Mesendoderm (in vitro differentiated cells): ENCODE measurements at regions not wholly inside any gene's neighbourhood (a gene's known extent, or its start where the extent isn't known, plus 50 kb on each side); places are given as distances from the start of the nearest gene placed in this dataset.

Source experiments
- DNase-seq: peaks from one replicate; pipeline ENCODE4 v3.0.0; 2013
- H2AK5ac ChIP-seq: 2 replicates; pipeline ENCODE4 v1.6.1; 2013; ENCODE audit warnings: low read length, inconsistent platforms
- H2BK120ac ChIP-seq: 2 replicates; pipeline ENCODE4 v1.6.1; 2013; ENCODE audit warnings: low read depth, mild to moderate bottlenecking, low read length, moderate library complexity, mixed read lengths
- H2BK15ac ChIP-seq: replicated peaks from 2 replicates; pipeline ENCODE4 v1.6.1; 2013; ENCODE audit warnings: low read depth, mild to moderate bottlenecking, moderate library complexity
- H2BK5ac ChIP-seq: 2 replicates; pipeline ENCODE4 v1.6.1; 2013; ENCODE audit warnings: low read length, inconsistent platforms
- H3K18ac ChIP-seq: 2 replicates; pipeline ENCODE4 v1.6.1; 2013; ENCODE audit warnings: mild to moderate bottlenecking, low read length, mixed read lengths
- H3K23ac ChIP-seq: one replicate; pipeline ENCODE4 v1.6.1; 2013; ENCODE audit warnings: low read length
- H3K27ac ChIP-seq: 2 replicates; pipeline ENCODE4 v1.5.1; 2013; ENCODE audit warnings: low read depth, mild to moderate bottlenecking, inconsistent platforms, low read length, moderate library complexity
- H3K27me3 ChIP-seq: 2 replicates; pipeline ENCODE4 v1.6.1; 2013; ENCODE audit warnings: low read length, control low read depth, mild to moderate bottlenecking, inconsistent platforms; ENCODE audit not compliant: insufficient read depth, poor library complexity
- H3K36me3 ChIP-seq: 2 replicates; pipeline ENCODE4 v1.6.1; 2013; ENCODE audit warnings: low read length, inconsistent platforms; ENCODE audit not compliant: control insufficient read depth, insufficient read depth
- H3K4ac ChIP-seq: one replicate; pipeline ENCODE4 v1.6.1; 2013; ENCODE audit warnings: low read depth, mild to moderate bottlenecking, low read length, moderate library complexity
- H3K4me1 ChIP-seq: 2 replicates; pipeline ENCODE4 v1.6.1; 2013; ENCODE audit warnings: low read depth, low read length, inconsistent platforms; ENCODE audit not compliant: control insufficient read depth
- H3K4me2 ChIP-seq: 2 replicates; pipeline ENCODE4 v1.6.1; 2013; ENCODE audit warnings: low read length
- H3K4me3 ChIP-seq: 2 replicates; pipeline ENCODE4 v1.5.1; 2013; ENCODE audit warnings: mild to moderate bottlenecking, low read length
- H3K56ac ChIP-seq: one replicate; pipeline ENCODE4 v1.6.1; 2013; ENCODE audit warnings: low read length
- H3K79me1 ChIP-seq: 2 replicates; pipeline ENCODE4 v1.6.1; 2013; ENCODE audit warnings: low read length, inconsistent platforms
- H3K79me2 ChIP-seq: 2 replicates; pipeline ENCODE4 v1.6.1; 2013; ENCODE audit warnings: mild to moderate bottlenecking, low read length; ENCODE audit not compliant: control insufficient read depth, insufficient read depth
- H3K9ac ChIP-seq: 2 replicates; pipeline ENCODE4 v1.6.1; 2013; ENCODE audit warnings: low read length, inconsistent platforms
- H4K5ac ChIP-seq: one replicate; pipeline ENCODE4 v1.6.1; 2013; ENCODE audit warnings: low read length
- H4K8ac ChIP-seq: one replicate; pipeline ENCODE4 v1.6.1; 2013; ENCODE audit warnings: low read depth, mild to moderate bottlenecking, control low read depth, low read length, moderate library complexity
- WGBS: extraction: QIAGEN DNeasy Blood & Tissue Kit; methylation state at CpG from one replicate; pipeline ENCODE4 v1.1.7; 2013; ENCODE audit warnings: low lambda C conversion rate, missing lambda C conversion rate; ENCODE audit not compliant: insufficient coverage; ENCODE audit errors: extremely low coverage; 5-methylcytosine and 5-hydroxymethylcytosine counted together

DNA sequence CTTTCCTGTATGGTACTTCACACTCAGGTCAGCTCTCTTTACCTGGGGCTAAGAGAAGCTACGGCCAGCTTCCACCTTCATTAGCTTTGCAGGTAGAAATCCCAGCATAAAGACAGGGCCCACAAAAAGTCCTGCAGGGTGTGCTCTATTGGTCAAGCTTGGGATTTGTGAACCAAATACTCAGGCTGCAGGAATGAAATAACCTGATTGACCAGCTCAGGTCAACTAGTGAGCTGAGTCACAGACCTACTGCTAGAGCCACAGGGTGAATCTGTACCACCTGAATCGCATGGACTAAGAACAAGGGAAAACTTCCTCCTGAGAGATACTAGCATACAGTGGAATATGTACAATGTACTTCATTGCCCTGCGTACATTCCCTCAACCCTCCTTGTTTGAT lies 172.2 kb downstream of the HHIP start:
- Histone ChIP-seq H3K79me2 (no peaks in the 10 kb centered on the region), H3K23ac (no peak overlapping the region), H3K27me3 (no peaks in the 10 kb centered on the region), H2BK5ac (no peak overlapping the region), H3K4ac (no peak overlapping the region), H3K9ac (no peak overlapping the region), H3K79me1 (no peaks in the 10 kb centered on the region), H3K56ac (no peak overlapping the region), H2BK120ac (no peak overlapping the region), H3K4me1 (no peaks in the 10 kb centered on the region), H2BK15ac (no peak overlapping the region), H2AK5ac (no peak overlapping the region), H4K5ac (no peak overlapping the region), H3K18ac (no peak overlapping the region), H3K27ac (no peak overlapping the region), H3K4me2 (no peak overlapping the region), H3K4me3 (no peak overlapping the region), H4K8ac (no peak overlapping the region), H3K36me3 (no peaks in the 10 kb centered on the region)
- WGBS = no CpG with 5 or more reads among the region's 3 CpGs
- DNase-seq = no peak

- no peak for DNase-seq
- H3K27me3 ChIP-seq = no peaks in the 10 kb centered on the region
- no peak overlapping the region for H3K18ac ChIP-seq
- no peak overlapping the region for H3K4me2 ChIP-seq
- no peak overlapping the region for H2BK15ac ChIP-seq
- no peak overlapping the region for H3K23ac ChIP-seq
- no peak overlapping the region for H3K4me3 ChIP-seq
- no peak overlapping the region for H3K4ac ChIP-seq
- no peaks in the 10 kb centered on the region for H3K79me2 ChIP-seq
- H3K56ac ChIP-seq = no peak overlapping the region
- no peak overlapping the region for H2BK5ac ChIP-seq
- H3K79me1 ChIP-seq = no peaks in the 10 kb centered on the region
- no peak overlapping the region for H2BK120ac ChIP-seq
- no peak overlapping the region for H3K27ac ChIP-seq
- no peak overlapping the region for H4K8ac ChIP-seq
- H2AK5ac ChIP-seq = no peak overlapping the region
- WGBS = no CpG with 5 or more reads among the region's 3 CpGs
- H3K9ac ChIP-seq = no peak overlapping the region
- no peaks in the 10 kb centered on the region for H3K4me1 ChIP-seq
- H3K36me3 ChIP-seq = no peaks in the 10 kb centered on the region
- no peak overlapping the region for H4K5ac ChIP-seq
Observed at GRCh38 chr4:144819591-144819990, 173.6 kb downstream of the HHIP start.

- Histone ChIP-seq H2BK15ac (no peak overlapping the region), H3K27me3 (no peaks in the 10 kb centered on the region), H3K4me1 (no peaks in the 10 kb centered on the region), H3K23ac (no peak overlapping the region), H4K5ac (no peak overlapping the region), H4K8ac (no peak overlapping the region), H3K79me1 (no peaks in the 10 kb centered on the region), H3K4me3 (no peak overlapping the region), H3K4ac (no peak overlapping the region), H3K79me2 (no peaks in the 10 kb centered on the region), H3K56ac (no peak overlapping the region), H3K27ac (no peak overlapping the region), H2BK5ac (no peak overlapping the region), H3K4me2 (no peak overlapping the region), H3K36me3 (no peaks in the 10 kb centered on the region), H3K9ac (no peak overlapping the region), H3K18ac (no peak overlapping the region), H2BK120ac (no peak overlapping the region), H2AK5ac (no peak overlapping the region)
- WGBS = no CpG with 5 or more reads among the region's 2 CpGs
- DNase-seq = peak; percentile 5
Observed at GRCh38 chr4:144820011-144820727, 174.2 kb downstream of the HHIP start.

- H2BK5ac ChIP-seq = no peak overlapping the region
- H3K4me2 ChIP-seq = no peak overlapping the region
- H3K27ac ChIP-seq = no peak overlapping the region
Observed at GRCh38 chr4:144820728-144821085, 174.8 kb downstream of the HHIP start.

GRCh38 chr4:144831971-144832370 lies 186.0 kb downstream of the HHIP start:
- H4K5ac ChIP-seq = no peak overlapping the region
- H3K79me2 ChIP-seq = no peaks in the 10 kb centered on the region
- DNase-seq = no peak
- no peak overlapping the region for H3K27ac ChIP-seq
- no peak overlapping the region for H3K18ac ChIP-seq
- H2AK5ac ChIP-seq = no peak overlapping the region
- H3K23ac ChIP-seq = no peak overlapping the region
- H3K4me3 ChIP-seq = no peak overlapping the region
- H3K4me2 ChIP-seq = no peak overlapping the region
- no peak overlapping the region for H4K8ac ChIP-seq
- no peak overlapping the region for H2BK5ac ChIP-seq
- no peaks in the 10 kb centered on the region for H3K79me1 ChIP-seq
- H3K4ac ChIP-seq = no peak overlapping the region
- H3K27me3 ChIP-seq = no peaks in the 10 kb centered on the region
- H3K4me1 ChIP-seq = no peaks in the 10 kb centered on the region
- WGBS = no CpG with 5 or more reads among the region's 2 CpGs
- no peak overlapping the region for H2BK120ac ChIP-seq
- no peaks in the 10 kb centered on the region for H3K36me3 ChIP-seq
- H3K56ac ChIP-seq = no peak overlapping the region
- H3K9ac ChIP-seq = no peak overlapping the region
- H2BK15ac ChIP-seq = no peak overlapping the region

More at GRCh38 chr4:144820728-144821085, 174.8 kb downstream of the HHIP start:
- Histone ChIP-seq H2AK5ac (no peak overlapping the region), H3K4me1 (no peaks in the 10 kb centered on the region), H3K23ac (no peak overlapping the region), H3K4ac (no peak overlapping the region), H3K27me3 (no peaks in the 10 kb centered on the region), H3K56ac (no peak overlapping the region), H4K8ac (no peak overlapping the region), H2BK15ac (no peak overlapping the region), H2BK120ac (no peak overlapping the region), H4K5ac (no peak overlapping the region), H3K18ac (no peak overlapping the region), H3K79me2 (no peaks in the 10 kb centered on the region), H3K9ac (no peak overlapping the region), H3K36me3 (no peaks in the 10 kb centered on the region), H3K4me3 (no peak overlapping the region), H3K79me1 (no peaks in the 10 kb centered on the region)
- DNase-seq = no peak
- WGBS = no CpG with 5 or more reads among the region's 2 CpGs

DNA sequence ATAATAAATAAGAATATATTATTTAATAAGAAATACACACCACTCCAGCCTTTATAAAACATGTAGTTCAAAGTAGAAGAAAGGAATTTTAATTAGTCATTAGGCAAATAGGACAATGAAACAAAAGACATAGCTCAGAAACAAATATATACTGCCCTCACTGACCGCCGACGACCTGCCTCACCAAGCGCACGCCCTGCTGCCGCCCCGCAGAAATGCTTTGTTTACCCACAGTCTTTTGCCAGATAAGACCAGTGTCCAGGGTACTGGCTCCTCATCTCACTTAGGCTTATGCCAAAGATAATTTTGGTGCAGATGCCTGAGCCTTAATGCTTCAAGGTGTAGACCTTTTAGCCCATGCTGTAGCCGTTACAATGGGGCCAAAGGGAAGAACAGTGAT lies 199.5 kb downstream of the HHIP start:
- H3K4me3 ChIP-seq = no peak overlapping the region
- H3K27me3 ChIP-seq = no peaks in the 10 kb centered on the region
- H3K56ac ChIP-seq = no peak overlapping the region
- no peak overlapping the region for H2BK5ac ChIP-seq
- no peaks in the 10 kb centered on the region for H3K79me2 ChIP-seq
- no CpG with 5 or more reads among the region's 8 CpGs for WGBS
- no peak overlapping the region for H2AK5ac ChIP-seq
- H2BK15ac ChIP-seq = no peak overlapping the region
- no peak overlapping the region for H4K5ac ChIP-seq
- no peak overlapping the region for H4K8ac ChIP-seq
- H3K4ac ChIP-seq = no peak overlapping the region
- no peak for DNase-seq
- no peak overlapping the region for H3K23ac ChIP-seq
- H3K4me2 ChIP-seq = no peak overlapping the region
- H3K36me3 ChIP-seq = no peaks in the 10 kb centered on the region
- H3K9ac ChIP-seq = no peak overlapping the region
- H3K18ac ChIP-seq = no peak overlapping the region
- no peaks in the 10 kb centered on the region for H3K79me1 ChIP-seq
- H3K27ac ChIP-seq = no peak overlapping the region
- no peaks in the 10 kb centered on the region for H3K4me1 ChIP-seq
- H2BK120ac ChIP-seq = no peak overlapping the region
